WTC11 (cell line): ENCODE measurements at regions not wholly inside any gene's neighbourhood (a gene's known extent, or its start where the extent isn't known, plus 50 kb on each side); places are given as distances from the start of the nearest gene placed in this dataset.

Experiments used
- CREM ChIP-seq: sonication (generic); formaldehyde crosslinking; IDR thresholded peaks from 2 replicates; pipeline ENCODE4 v1.8.1; 2022; ENCODE audit warnings: mild to moderate bottlenecking, missing genetic modification reagents, moderate library complexity
- CTCF ChIP-seq: fragments of 200-600 bp; IDR thresholded peaks from 2 replicates; pipeline ENCODE4 v1.8.0; 2022; ENCODE audit warnings: antibody characterized with exemption
- MAX ChIP-seq: sonication (generic); formaldehyde crosslinking; IDR thresholded peaks from 2 replicates; pipeline ENCODE4 v1.8.0; 2022; ENCODE audit warnings: mild to moderate bottlenecking, missing genetic modification reagents
- NFYB ChIP-seq: sonication (generic); formaldehyde crosslinking; conservative IDR thresholded peaks from 2 replicates; pipeline ENCODE4 v1.8.0; 2022; ENCODE audit warnings: low read depth, missing genetic modification reagents
- PRDM15 ChIP-seq: sonication (generic); formaldehyde crosslinking; IDR thresholded peaks from 2 replicates; pipeline ENCODE4 v1.8.0; 2022; ENCODE audit warnings: missing genetic modification reagents
- PREB ChIP-seq: sonication (generic); formaldehyde crosslinking; IDR thresholded peaks from 2 replicates; pipeline ENCODE4 v1.8.1; 2022; ENCODE audit warnings: mild to moderate bottlenecking, missing genetic modification reagents, moderate library complexity, borderline replicate concordance
- RELA ChIP-seq: sonication (generic); formaldehyde crosslinking; IDR thresholded peaks from 2 replicates; pipeline ENCODE4 v1.8.1; 2022; ENCODE audit warnings: missing genetic modification reagents, mild to moderate bottlenecking, borderline replicate concordance
- ZBTB21 ChIP-seq: sonication (generic); formaldehyde crosslinking; IDR thresholded peaks from 2 replicates; pipeline ENCODE4 v1.8.1; 2023; ENCODE audit warnings: mild to moderate bottlenecking, missing genetic modification reagents, borderline replicate concordance

GRCh38 chr9:126215486-126215885, 111.1 kb upstream of the MVB12B start:
- TF ChIP-seq PREB (CRISPR knock-in tag) (no peak), CTCF (no peak), ZBTB21 (CRISPR knock-in tag) (no peak), PRDM15 (CRISPR knock-in tag) (no peak), RELA (CRISPR knock-in tag) (no peak), NFYB (CRISPR knock-in tag) (no peak), CREM (CRISPR knock-in tag) (no peak), MAX (CRISPR knock-in tag) (no peak)
